Memory B cell (primary cell): ENCODE measurements at regions not wholly inside any gene's neighbourhood (a gene's known extent, or its start where the extent isn't known, plus 50 kb on each side); places are given as distances from the start of the nearest gene placed in this dataset.
A peak's percentile ranks its signal among the peaks of the same experiment; 100 is the strongest.
"Not testable (repeated sequence)": the region's sequence is repeated elsewhere in the genome, so short reads cannot be mapped to it uniquely, and the experiment has no call there.

ENCODE experiments used
- ATAC-seq: fragments of 150-1000 bp; cut with Tn5 transposase; 2 replicates; pipeline ENCODE4 v1.10.0; 2021; ENCODE audit warnings: low read depth, mild to moderate bottlenecking, moderate library complexity
- DNase-seq, 2 donors: peaks; one replicate each; pipeline ENCODE4 v3.0.0; 2022; ENCODE audit warnings: low spot score in 2 of 2
- H3K27ac Mint-ChIP-seq: one replicate; pipeline ENCODE4 v1.8.0; 2022; ENCODE audit warnings: mild to moderate bottlenecking, moderate library complexity, mixed read lengths
- H3K27me3 Mint-ChIP-seq: one replicate; pipeline ENCODE4 v1.8.0; 2022; ENCODE audit warnings: mixed read lengths
- H3K36me3 Mint-ChIP-seq: one replicate; pipeline ENCODE4 v1.8.0; 2022; ENCODE audit warnings: mild to moderate bottlenecking, mixed read lengths
- H3K4me1 Mint-ChIP-seq: one replicate; pipeline ENCODE4 v1.8.0; 2022; ENCODE audit warnings: mixed read lengths
- H3K4me3 Mint-ChIP-seq: one replicate; pipeline ENCODE4 v1.8.0; 2022; ENCODE audit warnings: mild to moderate bottlenecking, moderate library complexity, mixed read lengths
- H3K9me3 Mint-ChIP-seq: one replicate; pipeline ENCODE4 v1.8.0; 2022; ENCODE audit warnings: mixed read lengths

GRCh38 chr3:135438889-135439597, 526.5 kb upstream of the PPP2R3A start:
- H3K27me3 Mint-ChIP-seq, H3K36me3 Mint-ChIP-seq, H3K4me1 Mint-ChIP-seq, H3K9me3 Mint-ChIP-seq, ATAC-seq, H3K4me3 Mint-ChIP-seq, H3K27ac Mint-ChIP-seq, DNase-seq: not testable (repeated sequence)

DNA sequence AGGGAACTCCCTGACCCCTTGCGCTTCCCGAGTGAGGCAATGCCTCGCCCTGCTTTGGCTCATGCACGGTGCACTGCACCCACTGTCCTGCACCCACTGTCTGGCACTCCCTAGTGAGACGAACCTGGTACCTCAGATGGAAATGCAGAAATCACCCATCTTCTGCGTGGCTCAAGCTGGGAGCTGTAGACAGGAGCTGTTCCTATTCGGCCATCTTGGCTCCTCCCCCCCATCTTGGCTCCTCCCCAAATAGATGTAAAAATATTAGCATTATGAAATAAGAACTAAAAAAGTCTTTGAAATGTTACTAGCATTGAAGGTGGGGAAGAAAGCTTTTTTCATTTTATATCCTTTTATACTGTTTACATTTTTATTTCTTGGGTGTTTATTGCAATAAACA, 525.9 kb upstream of the PPP2R3A start:
- ATAC-seq, H3K4me1 Mint-ChIP-seq, DNase-seq, H3K9me3 Mint-ChIP-seq, H3K36me3 Mint-ChIP-seq, H3K27me3 Mint-ChIP-seq, H3K27ac Mint-ChIP-seq: not testable (repeated sequence)
- H3K4me3 Mint-ChIP-seq: peak overlapping the region; percentile 47

GRCh38 chr3:135440233-135440632, 525.3 kb upstream of the PPP2R3A start:
- H3K36me3 Mint-ChIP-seq: no peaks in the 10 kb centered on the region
- H3K27me3 Mint-ChIP-seq: no peaks in the 10 kb centered on the region
- peaks cover 5% of the 10 kb centered on the region for H3K4me1 Mint-ChIP-seq
- H3K27ac Mint-ChIP-seq: no peak overlapping the region
- DNase-seq: no peak
- H3K4me3 Mint-ChIP-seq: no peak overlapping the region
- ATAC-seq: no peak
- no peaks in the 10 kb centered on the region for H3K9me3 Mint-ChIP-seq

DNA sequence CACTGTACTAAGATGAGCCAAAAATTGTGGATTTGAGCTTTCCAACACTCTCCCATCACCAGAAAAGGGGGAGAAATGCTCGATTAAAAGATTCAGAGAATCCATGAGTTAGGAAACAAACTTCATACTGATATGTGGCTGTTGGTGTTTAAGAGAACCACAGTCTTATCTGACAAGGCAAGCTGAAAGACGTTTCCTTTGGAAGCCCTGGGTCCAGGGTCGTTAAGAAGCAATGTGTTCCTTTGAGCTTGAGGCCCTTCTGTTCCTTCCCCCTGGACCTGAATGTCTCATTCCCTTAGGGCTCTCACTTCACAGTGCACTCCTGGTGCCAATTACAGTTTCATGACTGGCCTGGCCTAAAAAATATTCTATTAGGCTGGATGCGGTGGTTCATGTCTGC, 524.8 kb upstream of the PPP2R3A start:
- Mint-ChIP-seq H3K9me3 (no peaks in the 10 kb centered on the region), H3K4me1 (peaks cover 5% of the 10 kb centered on the region), H3K27ac (no peak overlapping the region), H3K27me3 (no peaks in the 10 kb centered on the region), H3K4me3 (no peak overlapping the region), H3K36me3 (no peaks in the 10 kb centered on the region)
- DNase-seq (no peak), ATAC-seq (no peak)

DNA sequence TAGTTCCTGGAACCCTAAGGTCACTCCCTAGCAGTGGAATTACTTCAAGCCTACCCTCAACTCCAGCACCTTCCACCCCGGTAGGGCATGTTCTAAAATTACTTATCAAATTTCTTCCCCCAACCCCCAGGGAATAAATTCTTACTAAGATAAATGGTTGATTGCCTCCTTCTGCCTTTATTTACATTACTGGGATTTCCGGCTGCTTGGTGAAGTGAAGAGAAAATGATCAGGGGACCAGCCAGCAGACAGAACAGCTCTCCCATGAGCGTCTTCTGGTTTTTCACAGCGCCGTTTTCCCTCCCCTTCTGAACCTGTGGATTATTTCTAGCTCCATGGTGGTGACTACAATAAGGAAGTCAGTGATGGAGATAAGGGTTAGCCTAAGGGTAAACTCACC, 521.5 kb upstream of the PPP2R3A start:
- H3K4me3 Mint-ChIP-seq: peak overlapping the region; percentile 68
- ATAC-seq: peak; percentile 50
- no peak for DNase-seq
- no peaks in the 10 kb centered on the region for H3K27me3 Mint-ChIP-seq
- H3K4me1 Mint-ChIP-seq: peaks cover 5% of the 10 kb centered on the region
- no peaks in the 10 kb centered on the region for H3K36me3 Mint-ChIP-seq
- H3K9me3 Mint-ChIP-seq: no peaks in the 10 kb centered on the region
- no peak overlapping the region for H3K27ac Mint-ChIP-seq

DNA sequence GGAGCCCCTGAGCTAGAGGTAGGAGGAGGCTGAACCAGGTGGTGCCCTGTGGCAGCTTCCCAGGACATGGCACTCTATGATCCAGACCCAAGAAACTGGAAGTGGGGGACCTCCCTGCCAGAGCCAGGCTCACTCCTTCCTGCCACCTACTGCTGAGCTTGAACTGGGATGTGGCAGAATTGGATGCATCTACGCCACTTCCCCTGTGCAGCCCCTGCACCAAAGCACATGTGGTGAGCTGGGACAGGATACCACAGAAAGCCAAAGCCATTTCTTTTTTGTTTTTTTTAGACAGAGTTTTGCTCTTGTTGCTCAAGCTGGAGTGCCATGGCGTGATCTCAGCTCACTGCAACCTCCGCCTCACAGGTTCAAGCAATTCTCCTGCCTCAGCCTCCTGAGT, 518.0 kb upstream of the PPP2R3A start:
- peaks cover 7% of the 10 kb centered on the region for H3K4me1 Mint-ChIP-seq
- DNase-seq: no peak
- H3K27ac Mint-ChIP-seq: no peak overlapping the region
- H3K27me3 Mint-ChIP-seq: no peaks in the 10 kb centered on the region
- no peak for ATAC-seq
- H3K36me3 Mint-ChIP-seq: no peaks in the 10 kb centered on the region
- H3K9me3 Mint-ChIP-seq: no peaks in the 10 kb centered on the region
- no peak overlapping the region for H3K4me3 Mint-ChIP-seq

DNA sequence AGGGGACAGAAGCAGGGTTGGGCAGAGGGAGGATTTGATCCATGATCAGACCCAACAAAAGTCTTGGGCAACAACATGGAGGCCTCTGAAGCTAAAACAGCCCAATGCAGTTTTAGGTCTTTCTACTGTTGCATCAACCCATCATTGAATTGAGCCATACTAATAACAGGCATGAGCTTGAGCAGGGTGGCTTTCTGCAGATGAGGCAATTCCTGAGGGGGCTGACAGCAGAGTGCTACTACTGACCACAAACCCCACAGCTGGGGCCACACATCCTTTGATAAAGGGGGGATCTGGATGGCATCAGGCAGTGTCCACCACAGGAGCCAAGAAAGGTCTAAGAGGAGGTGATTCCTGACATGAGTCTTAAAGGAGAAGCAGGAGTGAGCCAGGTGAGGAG, 517.0 kb upstream of the PPP2R3A start:
- no peak for DNase-seq
- no peak overlapping the region for H3K4me3 Mint-ChIP-seq
- H3K9me3 Mint-ChIP-seq: no peaks in the 10 kb centered on the region
- H3K4me1 Mint-ChIP-seq: peaks cover 7% of the 10 kb centered on the region
- no peak for ATAC-seq
- H3K36me3 Mint-ChIP-seq: no peaks in the 10 kb centered on the region
- H3K27me3 Mint-ChIP-seq: no peaks in the 10 kb centered on the region
- no peak overlapping the region for H3K27ac Mint-ChIP-seq

- DNase-seq: no peak
- ATAC-seq: no peak
- Mint-ChIP-seq H3K27me3 (no peaks in the 10 kb centered on the region), H3K27ac (no peak overlapping the region), H3K9me3 (no peaks in the 10 kb centered on the region), H3K4me3 (no peak overlapping the region), H3K36me3 (no peaks in the 10 kb centered on the region), H3K4me1 (peaks cover 6% of the 10 kb centered on the region)
These were observed 516.5 kb upstream of the PPP2R3A start for GRCh38 chr3:135449046-135449445.

- Mint-ChIP-seq H3K4me3 (no peak overlapping the region), H3K27ac (no peak overlapping the region)
- no peak for DNase-seq
These were observed 514.3 kb upstream of the PPP2R3A start for GRCh38 chr3:135451037-135451785.

DNA sequence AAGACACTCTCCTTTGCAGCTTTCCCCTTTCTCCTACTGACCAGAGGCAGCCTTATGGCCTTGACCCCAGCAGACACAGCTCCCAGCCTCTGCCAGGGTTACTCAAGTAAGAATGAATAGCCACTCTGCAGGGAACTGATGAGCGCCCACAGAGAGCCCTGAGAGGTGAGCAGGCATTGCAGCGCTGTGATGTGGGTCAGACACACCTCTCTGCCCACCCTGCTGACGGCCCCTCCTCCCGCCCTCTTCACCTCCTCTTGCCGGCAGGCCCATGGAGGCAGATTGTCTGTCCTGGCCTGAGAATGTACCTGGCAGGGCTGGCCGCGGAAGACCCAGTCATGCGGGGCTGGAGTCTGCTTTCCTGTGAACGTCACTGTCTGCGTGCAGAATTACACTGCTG, 512.6 kb upstream of the PPP2R3A start:
- H3K27ac Mint-ChIP-seq: no peak overlapping the region
- ATAC-seq (no peak), DNase-seq (no peak)
- peaks cover 3% of the 10 kb centered on the region for H3K36me3 Mint-ChIP-seq
- H3K9me3 Mint-ChIP-seq: peaks cover 3% of the 10 kb centered on the region
- no peak overlapping the region for H3K4me3 Mint-ChIP-seq
- no peaks in the 10 kb centered on the region for H3K27me3 Mint-ChIP-seq
- peaks cover 2% of the 10 kb centered on the region for H3K4me1 Mint-ChIP-seq

More at GRCh38 chr3:135451037-135451785, 514.3 kb upstream of the PPP2R3A start:
- Mint-ChIP-seq H3K4me1 (peaks cover 2% of the 10 kb centered on the region), H3K27me3 (no peaks in the 10 kb centered on the region), H3K36me3 (peaks cover 3% of the 10 kb centered on the region), H3K9me3 (peaks cover 3% of the 10 kb centered on the region)
- no peak for ATAC-seq

DNA sequence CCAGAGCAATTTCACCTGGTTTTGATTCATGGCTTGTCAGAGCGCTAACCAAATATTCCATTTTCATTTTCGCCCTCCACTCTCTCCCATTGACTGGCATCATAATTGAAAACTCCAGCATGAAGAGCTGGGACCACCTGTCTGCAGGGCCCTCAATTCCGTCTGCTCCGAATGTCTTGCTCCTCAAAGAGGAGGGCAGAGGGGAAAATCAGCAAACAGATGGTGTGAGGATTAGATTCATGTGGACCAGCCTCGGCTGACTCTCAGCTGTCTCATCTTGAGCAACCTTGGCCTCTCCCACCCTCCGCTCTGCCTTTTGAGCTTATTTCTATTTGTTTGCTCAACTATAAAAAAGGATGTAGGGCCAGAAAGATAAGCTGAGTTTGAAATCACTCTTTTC, 512.2 kb upstream of the PPP2R3A start:
- DNase-seq: no peak
- Mint-ChIP-seq H3K4me3 (no peak overlapping the region), H3K36me3 (peaks cover 3% of the 10 kb centered on the region), H3K9me3 (peaks cover 5% of the 10 kb centered on the region), H3K4me1 (peaks cover 4% of the 10 kb centered on the region), H3K27me3 (no peaks in the 10 kb centered on the region), H3K27ac (no peak overlapping the region)
- ATAC-seq: no peak

- DNase-seq (no peak), ATAC-seq (no peak)
- Mint-ChIP-seq H3K4me3 (no peak overlapping the region), H3K27ac (no peak overlapping the region), H3K9me3 (peaks cover 5% of the 10 kb centered on the region), H3K4me1 (peaks cover 12% of the 10 kb centered on the region), H3K27me3 (no peaks in the 10 kb centered on the region), H3K36me3 (peaks cover 3% of the 10 kb centered on the region)
These were observed 510.6 kb upstream of the PPP2R3A start for GRCh38 chr3:135454890-135455289.

GRCh38 chr3:135456108-135456790, 509.3 kb upstream of the PPP2R3A start:
- H3K9me3 Mint-ChIP-seq: peaks cover 5% of the 10 kb centered on the region
- no peak overlapping the region for H3K4me3 Mint-ChIP-seq
- DNase-seq (no peak), ATAC-seq (no peak)
- H3K27me3 Mint-ChIP-seq: peaks cover 2% of the 10 kb centered on the region
- H3K4me1 Mint-ChIP-seq: peaks cover 16% of the 10 kb centered on the region
- H3K27ac Mint-ChIP-seq: no peak overlapping the region
- H3K36me3 Mint-ChIP-seq: peaks cover 5% of the 10 kb centered on the region

DNA sequence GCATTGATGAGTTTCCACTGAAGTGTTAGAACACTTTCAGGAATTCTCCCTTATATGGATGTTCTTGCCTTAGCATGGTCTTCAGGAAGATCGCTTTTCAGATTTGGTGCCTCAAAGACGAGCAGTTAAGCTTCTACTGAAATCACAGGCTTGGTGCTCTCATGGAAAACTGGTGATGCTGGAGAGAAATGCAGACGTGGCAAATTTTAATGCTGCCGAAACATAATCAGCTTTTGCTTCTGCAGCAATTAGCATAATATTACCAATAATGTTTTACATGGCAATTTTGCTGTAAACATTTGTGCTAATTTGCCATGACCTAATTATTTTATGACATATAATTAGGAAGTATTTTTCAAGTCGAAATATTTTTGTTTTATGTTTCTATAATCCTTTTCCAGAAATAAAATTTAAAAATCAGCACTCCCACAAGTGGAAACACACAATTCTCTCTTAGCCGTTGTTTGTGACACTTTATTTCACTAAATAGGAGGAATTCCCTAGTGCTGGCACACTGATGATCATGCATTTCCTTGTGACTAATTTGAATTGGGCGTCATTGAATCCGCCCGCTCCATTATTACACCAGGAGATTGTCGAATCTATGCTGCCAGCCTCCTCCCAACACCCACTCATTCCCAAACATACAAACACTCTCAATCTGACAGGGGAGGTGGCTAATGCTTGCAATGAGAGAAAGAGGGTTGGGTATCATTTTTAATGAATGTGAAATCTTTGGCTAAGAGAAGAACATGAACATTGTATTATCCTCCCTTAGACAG, 506.8 kb upstream of the PPP2R3A start:
- Mint-ChIP-seq H3K4me3 (no peak overlapping the region), H3K9me3 (peaks cover 7% of the 10 kb centered on the region), H3K27ac (no peak overlapping the region), H3K4me1 (peaks cover 26% of the 10 kb centered on the region), H3K36me3 (peaks cover 7% of the 10 kb centered on the region), H3K27me3 (peaks cover 2% of the 10 kb centered on the region)
- no peak for ATAC-seq
- no peak for DNase-seq
